ENCODE measurements at regions not wholly inside any gene's neighbourhood (a gene's known extent, or its start where the extent isn't known, plus 50 kb on each side); places are given as distances from the start of the nearest gene placed in this dataset.
"Not testable (repeated sequence)": the region's sequence is repeated elsewhere in the genome, so short reads cannot be mapped to it uniquely, and the experiment has no call there.

GRCh38 chr5:98157368-98157767 is 616.1 kb upstream of the RGMB start:
- DNase-seq = no peak

DNA sequence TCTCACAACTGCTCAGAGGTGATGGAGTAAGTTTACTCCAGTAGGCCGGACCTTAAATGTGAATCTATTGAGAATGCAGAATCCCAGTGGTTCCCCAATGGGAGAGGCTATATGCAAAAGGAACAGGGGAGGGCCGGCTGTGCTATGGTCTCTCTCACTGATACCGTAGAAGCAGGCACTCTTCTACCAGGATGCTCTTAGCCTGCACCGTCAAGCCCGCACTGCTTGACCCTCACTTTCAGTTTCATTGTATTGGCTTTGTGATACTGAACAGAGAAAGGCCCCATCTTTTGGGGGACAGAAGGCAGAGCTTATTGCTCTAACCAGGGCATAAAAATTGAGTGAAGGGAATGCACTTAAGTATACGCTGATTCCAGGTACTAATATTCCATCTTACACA is 615.0 kb upstream of the RGMB start:
- DNase-seq = no peak

- no peak for DNase-seq
These were observed 609.5 kb upstream of the RGMB start for GRCh38 chr5:98163796-98164493.

DNA sequence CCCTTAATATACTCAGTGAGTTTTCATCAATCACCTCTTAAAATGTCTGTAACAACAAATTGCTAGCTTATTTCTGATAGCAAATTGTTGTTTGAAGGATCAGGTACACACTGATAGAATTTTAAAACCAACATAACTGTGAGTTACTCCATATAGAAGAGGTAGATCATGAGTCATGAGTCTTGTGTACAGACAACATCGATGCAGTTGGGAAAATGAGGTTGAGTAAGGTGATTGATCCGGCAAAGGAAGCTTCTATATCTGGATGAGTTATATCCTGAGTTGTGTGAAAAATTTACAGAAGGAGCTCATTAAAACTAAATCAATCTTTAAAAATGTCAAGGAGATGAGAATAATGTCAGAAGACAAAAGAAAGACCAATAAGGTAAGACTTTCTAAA is 604.6 kb upstream of the RGMB start:
- DNase-seq = no peak

DNA sequence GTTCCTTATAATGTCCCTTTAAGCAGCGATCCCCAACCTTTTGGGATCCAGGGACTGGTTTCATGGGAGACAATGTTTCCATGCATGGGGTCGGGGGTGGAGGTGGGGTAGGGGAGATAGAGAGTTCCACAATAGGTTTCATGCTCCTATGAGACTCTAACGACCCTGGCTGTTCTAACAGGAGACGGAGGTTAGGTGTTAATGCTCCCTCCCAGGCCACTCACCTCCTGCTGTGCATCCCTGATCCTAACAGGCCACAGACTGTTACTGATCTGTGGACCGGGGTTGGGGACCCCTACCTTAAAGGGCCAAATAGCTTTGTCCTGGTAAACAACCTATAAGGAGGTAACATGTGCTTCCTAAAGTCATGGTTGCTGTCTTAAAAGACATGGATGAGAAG is 602.5 kb upstream of the RGMB start:
- DNase-seq = no peak

- DNase-seq = no peak
These were observed 600.1 kb upstream of the RGMB start for GRCh38 chr5:98173334-98173733.

- DNase-seq = no peak
These were observed 598.0 kb upstream of the RGMB start for GRCh38 chr5:98175474-98175873.

- DNase-seq = no peak
These were observed 593.4 kb upstream of the RGMB start for GRCh38 chr5:98179791-98180755.

- DNase-seq = no peak
These were observed 587.3 kb upstream of the RGMB start for GRCh38 chr5:98186128-98186527.

- no peak for DNase-seq
These were observed 585.5 kb upstream of the RGMB start for GRCh38 chr5:98187945-98188344.

GRCh38 chr5:98190344-98190743 is 583.1 kb upstream of the RGMB start:
- DNase-seq = not testable (repeated sequence)

GRCh38 chr5:98193921-98194760 is 579.3 kb upstream of the RGMB start:
- no peak for DNase-seq

DNA sequence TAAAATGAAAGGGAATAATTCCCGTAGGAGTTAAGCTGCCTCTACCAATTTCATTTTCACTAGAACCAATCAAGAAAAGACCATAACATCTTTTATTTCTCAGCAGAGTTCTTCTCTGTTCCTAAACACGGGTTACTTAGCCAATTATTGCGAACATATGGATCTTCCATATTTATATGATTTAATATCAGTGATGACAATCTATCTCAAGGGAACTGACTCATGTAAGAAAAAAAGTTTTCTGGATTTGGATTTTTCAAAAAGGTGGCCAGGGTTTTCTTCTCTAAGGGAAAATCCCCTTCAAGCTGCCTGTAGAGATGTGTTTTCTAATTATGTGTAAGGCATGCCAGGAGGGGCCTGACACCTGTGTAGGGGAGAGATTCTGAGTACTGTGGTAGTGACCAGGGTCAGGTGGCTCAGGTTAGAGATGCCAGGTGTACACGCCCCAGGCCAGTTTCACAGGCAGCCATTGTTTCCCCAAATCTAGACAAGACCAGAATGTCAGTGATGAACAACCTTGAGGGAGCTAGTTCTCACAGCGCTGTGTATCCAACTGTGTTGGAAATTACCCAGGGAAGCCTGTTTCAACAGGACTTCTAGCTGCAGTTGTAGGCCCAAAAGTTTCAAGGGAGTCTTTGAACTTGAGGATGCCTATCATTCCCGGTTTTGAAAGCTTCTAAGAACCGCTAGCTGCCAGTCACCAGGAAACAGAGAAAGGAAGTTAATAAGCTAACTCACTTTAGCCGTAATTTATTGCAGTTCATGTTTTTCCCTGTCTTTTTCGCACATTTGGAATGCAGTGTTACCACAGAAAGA is 572.5 kb upstream of the RGMB start:
- no peak for DNase-seq

GRCh38 chr5:98204798-98205197 is 568.7 kb upstream of the RGMB start:
- DNase-seq = no peak

- DNase-seq = no peak
These were observed 567.6 kb upstream of the RGMB start for GRCh38 chr5:98205691-98206461.

DNA sequence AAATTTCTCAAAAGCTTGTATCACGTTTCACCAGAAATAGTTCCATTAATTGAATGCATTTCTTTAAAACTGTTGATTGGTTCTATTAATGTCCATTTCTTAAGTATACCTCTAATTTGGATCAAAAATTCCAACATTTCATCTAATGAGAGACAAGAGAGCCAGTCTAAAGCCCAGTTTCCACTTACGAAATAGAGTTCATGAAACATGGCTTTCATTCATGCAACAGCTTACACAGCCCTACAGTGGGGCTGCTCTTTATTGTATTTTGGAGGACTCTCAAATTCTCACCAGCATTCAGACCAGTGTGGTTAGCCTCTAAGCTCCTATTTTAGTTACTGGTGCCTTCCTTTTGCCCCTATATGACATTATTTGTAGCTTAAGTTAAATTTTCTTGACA is 566.9 kb upstream of the RGMB start:
- DNase-seq = no peak

DNA sequence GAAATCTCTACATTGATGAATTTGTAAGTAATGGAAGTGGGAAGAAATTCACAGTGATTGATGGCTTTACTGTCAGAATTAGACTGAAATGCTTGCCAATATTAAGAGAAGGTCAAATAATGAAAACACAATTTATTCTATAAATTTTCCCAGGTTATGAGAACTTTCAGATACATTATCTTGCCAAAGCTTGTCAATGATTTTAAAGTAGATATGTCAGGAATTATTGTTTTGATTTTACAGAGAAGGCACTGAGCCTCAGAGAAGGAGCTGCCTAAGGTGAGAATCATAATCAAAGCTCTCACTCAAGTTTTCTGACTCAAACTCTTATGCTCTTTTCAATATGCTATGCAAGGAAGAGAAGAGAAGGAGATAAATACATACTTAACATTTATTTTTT is 564.0 kb upstream of the RGMB start:
- DNase-seq = no peak

DNA sequence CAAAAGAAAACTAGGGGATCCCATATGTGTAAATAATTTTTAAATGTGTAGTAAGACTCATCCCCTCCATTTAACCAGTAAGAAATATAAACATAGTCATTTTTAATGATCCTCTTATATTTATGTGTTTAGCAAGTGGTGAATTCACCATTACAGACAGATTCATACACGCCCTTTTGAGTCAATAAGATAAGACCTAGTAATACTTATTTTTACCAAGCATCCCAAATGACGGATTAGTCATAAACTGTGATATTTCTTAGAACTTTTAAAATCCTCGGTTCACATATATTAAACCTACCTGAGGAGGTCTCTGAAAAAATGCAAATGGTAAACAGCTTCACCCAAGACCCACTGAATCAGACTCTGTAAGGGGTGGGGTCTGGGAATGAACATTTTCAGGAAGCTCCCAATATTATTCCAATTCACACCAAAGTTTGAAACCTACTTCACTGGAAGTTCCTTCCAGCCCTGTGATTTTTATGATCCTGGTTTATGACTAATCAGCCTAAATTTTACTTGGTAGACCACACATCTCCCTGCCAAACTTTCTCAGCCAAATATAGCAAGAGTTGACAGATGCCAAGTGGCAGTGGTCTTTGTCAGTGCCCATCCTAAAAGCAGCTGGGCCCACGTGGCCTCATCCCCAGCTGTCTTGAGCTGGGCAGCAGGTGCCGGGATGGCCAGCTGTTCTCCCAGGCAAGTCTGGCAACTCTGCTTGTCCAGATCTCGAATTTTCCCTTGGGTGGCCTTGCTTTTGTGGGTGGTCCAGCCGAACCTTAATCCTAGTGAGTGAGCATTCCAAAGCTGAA is 559.0 kb upstream of the RGMB start:
- DNase-seq = no peak

GRCh38 chr5:98217138-98217537 is 556.3 kb upstream of the RGMB start:
- DNase-seq = no peak

GRCh38 chr5:98218838-98219237 is 554.6 kb upstream of the RGMB start:
- DNase-seq = no peak

GRCh38 chr5:98227489-98227888 is 546.0 kb upstream of the RGMB start:
- no peak for DNase-seq
